ENCODE measurements at regions not wholly inside any gene's neighbourhood (a gene's known extent, or its start where the extent isn't known, plus 50 kb on each side); places are given as distances from the start of the nearest gene placed in this dataset.

DNA sequence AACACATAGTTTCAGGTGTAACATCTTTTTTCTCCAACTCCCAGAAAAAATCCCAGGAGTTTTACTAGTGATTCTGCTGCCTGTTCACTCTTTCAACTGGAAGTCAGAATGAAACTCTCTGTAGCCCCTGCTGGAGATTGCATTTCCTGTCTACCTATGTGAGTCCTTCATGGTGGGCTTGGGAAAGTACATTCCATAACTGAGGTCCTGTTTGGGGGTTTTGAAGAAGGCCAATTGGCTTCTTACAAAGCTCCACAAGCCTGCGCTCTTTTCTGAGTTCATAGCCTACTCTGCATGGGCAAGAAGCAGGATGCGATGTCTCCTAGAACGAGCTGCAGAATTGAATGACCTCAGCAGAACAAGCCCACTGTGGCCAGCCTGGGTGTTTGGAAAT lies 86.7 kb downstream of the LYZL2 start:
- TF ChIP-seq EZH2 (IDR thresholded peaks at IDR 0.05; ENCODE audit: borderline replicate concordance, low read depth, low read length, poor library complexity, severe bottlenecking) = no peak
- TF ChIP-seq, protein P1, sequence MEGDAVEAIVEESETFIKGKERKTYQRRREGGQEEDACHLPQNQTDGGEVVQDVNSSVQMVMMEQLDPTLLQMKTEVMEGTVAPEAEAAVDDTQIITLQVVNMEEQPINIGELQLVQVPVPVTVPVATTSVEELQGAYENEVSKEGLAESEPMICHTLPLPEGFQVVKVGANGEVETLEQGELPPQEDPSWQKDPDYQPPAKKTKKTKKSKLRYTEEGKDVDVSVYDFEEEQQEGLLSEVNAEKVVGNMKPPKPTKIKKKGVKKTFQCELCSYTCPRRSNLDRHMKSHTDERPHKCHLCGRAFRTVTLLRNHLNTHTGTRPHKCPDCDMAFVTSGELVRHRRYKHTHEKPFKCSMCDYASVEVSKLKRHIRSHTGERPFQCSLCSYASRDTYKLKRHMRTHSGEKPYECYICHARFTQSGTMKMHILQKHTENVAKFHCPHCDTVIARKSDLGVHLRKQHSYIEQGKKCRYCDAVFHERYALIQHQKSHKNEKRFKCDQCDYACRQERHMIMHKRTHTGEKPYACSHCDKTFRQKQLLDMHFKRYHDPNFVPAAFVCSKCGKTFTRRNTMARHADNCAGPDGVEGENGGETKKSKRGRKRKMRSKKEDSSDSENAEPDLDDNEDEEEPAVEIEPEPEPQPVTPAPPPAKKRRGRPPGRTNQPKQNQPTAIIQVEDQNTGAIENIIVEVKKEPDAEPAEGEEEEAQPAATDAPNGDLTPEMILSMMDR (conservative IDR thresholded peaks at IDR 0.05; ENCODE audit: low read depth, low read length) = no peak
- no peak overlapping the region for H3K4me3 ChIP-seq (ENCODE audit: low read depth, low read length, poor library complexity, severe bottlenecking)
- intact Hi-C loops (cut with micrococcal nuclease; ENCODE audit: unreplicated experiment) = no loop called here
- H3K36me3 ChIP-seq (ENCODE audit: insufficient read depth, low read length, poor library complexity, severe bottlenecking) = no peaks in the 10 kb centered on the region
- POLR2A ChIA-PET (ENCODE audit: low non-redundant PET) = no interaction called here
- H3K27ac ChIP-seq (ENCODE audit: low read depth, low read length, poor library complexity, severe bottlenecking) = no peak overlapping the region
- H3K4me1 ChIP-seq (ENCODE audit: insufficient read depth, low read length, poor library complexity, severe bottlenecking) = no peaks in the 10 kb centered on the region
- no peaks in the 10 kb centered on the region for H3K9me3 ChIP-seq (ENCODE audit: low read depth, low read length, poor library complexity, severe bottlenecking)
- no peak for DNase-seq (ENCODE audit: low spot score)
- BruUV-seq (replicated peaks) = no TSS peak
- no peaks in the 10 kb centered on the region for H3K27me3 ChIP-seq (replicated peaks; ENCODE audit: insufficient read depth, low read depth, low read length, poor library complexity)
- CTCF ChIA-PET = interaction anchor here (0.7 kb wide), 1 partner anchor 184 kb away, joined by 3 read pairs; no protein-coding TSS in a partner anchor

- POLR2A ChIA-PET (ENCODE audit: low non-redundant PET) = no interaction called here
- TF ChIP-seq, protein P1 (conservative IDR thresholded peaks at IDR 0.05; ENCODE audit: low read depth, low read length) = no peak
- no peak for TF ChIP-seq EZH2 (IDR thresholded peaks at IDR 0.05; ENCODE audit: borderline replicate concordance, low read depth, low read length, poor library complexity, severe bottlenecking)
Measured at GRCh38 chr10:30542001-30542894, 87.3 kb downstream of the LYZL2 start.

DNA sequence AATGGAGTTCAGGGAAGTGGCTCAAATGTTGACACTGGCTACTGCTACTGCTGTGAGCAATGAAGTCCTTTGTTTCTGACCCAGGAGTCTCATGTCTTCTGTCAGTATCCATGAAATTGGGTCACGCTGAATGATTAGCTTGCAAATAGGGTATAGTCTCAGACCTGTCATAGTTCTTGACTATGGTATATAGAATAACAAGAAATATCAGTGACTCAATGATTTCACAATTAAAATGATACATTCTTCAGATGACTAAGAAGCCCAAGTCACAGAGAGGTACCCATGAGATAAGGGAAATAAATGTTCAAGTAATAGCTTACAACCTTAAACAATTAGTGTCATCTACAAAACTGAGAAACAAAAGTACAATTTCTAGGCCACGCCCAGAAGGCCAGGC lies 89.3 kb downstream of the LYZL2 start:
- H3K4me1 ChIP-seq (ENCODE audit: insufficient read depth, low read length, poor library complexity, severe bottlenecking) = no peaks in the 10 kb centered on the region
- no peaks in the 10 kb centered on the region for H3K36me3 ChIP-seq (ENCODE audit: insufficient read depth, low read length, poor library complexity, severe bottlenecking)
- no peaks in the 10 kb centered on the region for H3K9me3 ChIP-seq (ENCODE audit: low read depth, low read length, poor library complexity, severe bottlenecking)
- intact Hi-C loops (cut with micrococcal nuclease; ENCODE audit: unreplicated experiment) = no loop called here
- no peak for TF ChIP-seq EZH2 (IDR thresholded peaks at IDR 0.05; ENCODE audit: borderline replicate concordance, low read depth, low read length, poor library complexity, severe bottlenecking)
- TF ChIP-seq, protein P1 (conservative IDR thresholded peaks at IDR 0.05; ENCODE audit: low read depth, low read length) = no peak
- CTCF ChIA-PET = interaction anchor here (0.6 kb wide), 1 partner anchor 1427 kb away, joined by 4 read pairs; no protein-coding TSS in a partner anchor
- no TSS peak for BruUV-seq (replicated peaks)
- H3K27ac ChIP-seq (ENCODE audit: low read depth, low read length, poor library complexity, severe bottlenecking) = no peak overlapping the region
- H3K27me3 ChIP-seq (replicated peaks; ENCODE audit: insufficient read depth, low read depth, low read length, poor library complexity) = no peaks in the 10 kb centered on the region
- POLR2A ChIA-PET (ENCODE audit: low non-redundant PET) = no interaction called here
- no peak overlapping the region for H3K4me3 ChIP-seq (ENCODE audit: low read depth, low read length, poor library complexity, severe bottlenecking)
- DNase-seq (ENCODE audit: low spot score) = no peak

More at GRCh38 chr10:30542001-30542894, 87.3 kb downstream of the LYZL2 start:
- no TSS peak for BruUV-seq (replicated peaks)
- DNase-seq (ENCODE audit: low spot score) = no peak
- Histone ChIP-seq H3K27ac (ENCODE audit: low read depth, low read length, poor library complexity, severe bottlenecking) (no peak overlapping the region), H3K27me3 (replicated peaks; ENCODE audit: insufficient read depth, low read depth, low read length, poor library complexity) (no peaks in the 10 kb centered on the region), H3K9me3 (ENCODE audit: low read depth, low read length, poor library complexity, severe bottlenecking) (no peaks in the 10 kb centered on the region), H3K4me3 (ENCODE audit: low read depth, low read length, poor library complexity, severe bottlenecking) (no peak overlapping the region), H3K4me1 (ENCODE audit: insufficient read depth, low read length, poor library complexity, severe bottlenecking) (no peaks in the 10 kb centered on the region), H3K36me3 (ENCODE audit: insufficient read depth, low read length, poor library complexity, severe bottlenecking) (no peaks in the 10 kb centered on the region)
- intact Hi-C loops (cut with micrococcal nuclease; ENCODE audit: unreplicated experiment) = no loop called here
- CTCF ChIA-PET = interaction anchor here (0.7 kb wide), 1 partner anchor 183 kb away, joined by 3 read pairs; no protein-coding TSS in a partner anchor

All from A673 (cell line).